ENCODE measurements at regions not wholly inside any gene's neighbourhood (a gene's known extent, or its start where the extent isn't known, plus 50 kb on each side); places are given as distances from the start of the nearest gene placed in this dataset.
A peak's percentile ranks its signal among the peaks of the same experiment; 100 is the strongest.

- no peak for DNase-seq (ENCODE audit: low read depth, low spot score)
- Mint-ChIP-seq H3K27ac (ENCODE audit: unreplicated experiment) (no peak overlapping the region), H3K9me3 (peaks cover 7% of the 10 kb centered on the region), H3K27me3 (ENCODE audit: low read depth) (no peaks in the 10 kb centered on the region), H3K4me3 (no peak overlapping the region), H3K36me3 (ENCODE audit: low read depth) (no peaks in the 10 kb centered on the region), H3K4me1 (peaks cover 22% of the 10 kb centered on the region)
- TF ChIP-seq, protein P1, sequence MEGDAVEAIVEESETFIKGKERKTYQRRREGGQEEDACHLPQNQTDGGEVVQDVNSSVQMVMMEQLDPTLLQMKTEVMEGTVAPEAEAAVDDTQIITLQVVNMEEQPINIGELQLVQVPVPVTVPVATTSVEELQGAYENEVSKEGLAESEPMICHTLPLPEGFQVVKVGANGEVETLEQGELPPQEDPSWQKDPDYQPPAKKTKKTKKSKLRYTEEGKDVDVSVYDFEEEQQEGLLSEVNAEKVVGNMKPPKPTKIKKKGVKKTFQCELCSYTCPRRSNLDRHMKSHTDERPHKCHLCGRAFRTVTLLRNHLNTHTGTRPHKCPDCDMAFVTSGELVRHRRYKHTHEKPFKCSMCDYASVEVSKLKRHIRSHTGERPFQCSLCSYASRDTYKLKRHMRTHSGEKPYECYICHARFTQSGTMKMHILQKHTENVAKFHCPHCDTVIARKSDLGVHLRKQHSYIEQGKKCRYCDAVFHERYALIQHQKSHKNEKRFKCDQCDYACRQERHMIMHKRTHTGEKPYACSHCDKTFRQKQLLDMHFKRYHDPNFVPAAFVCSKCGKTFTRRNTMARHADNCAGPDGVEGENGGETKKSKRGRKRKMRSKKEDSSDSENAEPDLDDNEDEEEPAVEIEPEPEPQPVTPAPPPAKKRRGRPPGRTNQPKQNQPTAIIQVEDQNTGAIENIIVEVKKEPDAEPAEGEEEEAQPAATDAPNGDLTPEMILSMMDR (conservative IDR thresholded peaks at IDR 0.05) = no peak
Observed at GRCh38 chr20:11072982-11073381, 399.2 kb upstream of the JAG1 start.

DNA sequence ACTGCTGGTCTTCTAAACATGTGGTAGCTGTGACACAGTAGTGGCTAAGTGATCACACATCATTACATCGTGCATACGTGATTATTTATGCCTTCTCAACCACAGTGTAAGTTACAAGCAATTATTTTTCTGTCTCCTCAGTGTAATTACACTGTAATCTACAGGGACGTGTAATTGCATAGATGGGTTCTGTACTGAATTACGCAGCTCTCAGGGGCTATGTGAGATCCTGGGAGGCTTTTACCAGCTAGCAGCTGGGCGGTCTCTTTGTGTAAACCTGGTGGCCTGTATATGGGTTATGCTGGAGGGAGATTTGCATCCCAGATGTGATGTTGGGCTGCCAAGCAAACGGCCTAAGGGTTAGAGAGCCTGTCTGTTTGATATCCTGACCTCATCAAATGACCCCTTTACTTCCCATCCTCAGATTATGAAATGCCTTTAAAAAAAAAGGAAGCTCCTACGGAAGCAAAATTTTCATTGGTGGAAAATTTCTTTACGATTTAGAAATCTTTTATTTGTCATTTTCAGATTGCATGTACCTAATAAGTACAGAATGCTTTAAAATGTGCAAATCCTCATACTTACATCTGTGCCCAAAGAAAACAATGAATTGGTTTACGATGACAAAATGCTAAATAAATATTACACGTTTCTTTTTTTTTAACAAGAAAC, 402.8 kb upstream of the JAG1 start:
- H3K27ac Mint-ChIP-seq (ENCODE audit: unreplicated experiment) = peak overlapping the region; percentile 43
- H3K9me3 Mint-ChIP-seq = peaks cover 4% of the 10 kb centered on the region
- DNase-seq (ENCODE audit: low read depth, low spot score) = no peak
- H3K4me3 Mint-ChIP-seq = no peak overlapping the region
- no peaks in the 10 kb centered on the region for H3K27me3 Mint-ChIP-seq (ENCODE audit: low read depth)
- TF ChIP-seq, protein P1 (conservative IDR thresholded peaks at IDR 0.05) = no peak
- no peaks in the 10 kb centered on the region for H3K36me3 Mint-ChIP-seq (ENCODE audit: low read depth)
- peaks cover 35% of the 10 kb centered on the region for H3K4me1 Mint-ChIP-seq

GRCh38 chr20:11077226-11077625, 403.4 kb upstream of the JAG1 start:
- DNase-seq (ENCODE audit: low read depth, low spot score) = no peak
- peaks cover 35% of the 10 kb centered on the region for H3K4me1 Mint-ChIP-seq
- no peak overlapping the region for H3K27ac Mint-ChIP-seq (ENCODE audit: unreplicated experiment)
- no peaks in the 10 kb centered on the region for H3K36me3 Mint-ChIP-seq (ENCODE audit: low read depth)
- H3K9me3 Mint-ChIP-seq = peaks cover 3% of the 10 kb centered on the region
- TF ChIP-seq, protein P1 (conservative IDR thresholded peaks at IDR 0.05) = no peak
- H3K27me3 Mint-ChIP-seq (ENCODE audit: low read depth) = no peaks in the 10 kb centered on the region
- no peak overlapping the region for H3K4me3 Mint-ChIP-seq

- Mint-ChIP-seq H3K4me1 (peaks cover 27% of the 10 kb centered on the region), H3K27ac (ENCODE audit: unreplicated experiment) (no peak overlapping the region), H3K9me3 (peaks cover 4% of the 10 kb centered on the region), H3K4me3 (no peak overlapping the region), H3K27me3 (ENCODE audit: low read depth) (no peaks in the 10 kb centered on the region), H3K36me3 (ENCODE audit: low read depth) (no peaks in the 10 kb centered on the region)
- TF ChIP-seq, protein P1 (conservative IDR thresholded peaks at IDR 0.05) = no peak
- DNase-seq (ENCODE audit: low read depth, low spot score) = no peak
Observed at GRCh38 chr20:11080010-11080409, 406.2 kb upstream of the JAG1 start.

- H3K4me1 Mint-ChIP-seq = peaks cover 27% of the 10 kb centered on the region
- DNase-seq (ENCODE audit: low read depth, low spot score) = no peak
- TF ChIP-seq, protein P1 (conservative IDR thresholded peaks at IDR 0.05) = no peak
- H3K27ac Mint-ChIP-seq (ENCODE audit: unreplicated experiment) = no peak overlapping the region
- peaks cover 4% of the 10 kb centered on the region for H3K9me3 Mint-ChIP-seq
- no peaks in the 10 kb centered on the region for H3K36me3 Mint-ChIP-seq (ENCODE audit: low read depth)
- H3K27me3 Mint-ChIP-seq (ENCODE audit: low read depth) = no peaks in the 10 kb centered on the region
- H3K4me3 Mint-ChIP-seq = no peak overlapping the region
Observed at GRCh38 chr20:11080781-11081377, 407.1 kb upstream of the JAG1 start.

Measured in neural crest cell (in vitro differentiated cells).